ENCODE measurements at regions not wholly inside any gene's neighbourhood (a gene's known extent, or its start where the extent isn't known, plus 50 kb on each side); places are given as distances from the start of the nearest gene placed in this dataset.

DNA sequence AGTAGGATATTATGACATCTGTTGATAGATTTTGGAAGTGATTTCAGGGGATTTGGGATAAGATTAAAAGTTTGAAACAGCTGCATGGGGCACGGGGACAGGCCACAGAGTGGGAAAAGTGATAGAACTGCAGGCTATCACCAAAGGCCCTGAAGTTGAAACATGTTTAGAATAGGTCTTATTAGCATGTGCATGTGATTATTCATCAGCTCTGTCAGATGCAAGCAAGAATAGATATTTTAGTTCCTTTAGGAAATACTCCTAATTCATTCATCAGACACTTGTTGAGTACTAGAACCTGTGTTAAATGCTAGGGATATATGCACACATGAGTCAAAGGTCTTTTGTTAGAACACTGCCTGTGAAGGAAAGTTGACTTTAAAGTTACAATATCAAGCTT lies 261.2 kb upstream of the MAN1A1 start:
- DNase-seq (ENCODE audit: low read depth) = no peak
- TF ChIP-seq, protein P1, sequence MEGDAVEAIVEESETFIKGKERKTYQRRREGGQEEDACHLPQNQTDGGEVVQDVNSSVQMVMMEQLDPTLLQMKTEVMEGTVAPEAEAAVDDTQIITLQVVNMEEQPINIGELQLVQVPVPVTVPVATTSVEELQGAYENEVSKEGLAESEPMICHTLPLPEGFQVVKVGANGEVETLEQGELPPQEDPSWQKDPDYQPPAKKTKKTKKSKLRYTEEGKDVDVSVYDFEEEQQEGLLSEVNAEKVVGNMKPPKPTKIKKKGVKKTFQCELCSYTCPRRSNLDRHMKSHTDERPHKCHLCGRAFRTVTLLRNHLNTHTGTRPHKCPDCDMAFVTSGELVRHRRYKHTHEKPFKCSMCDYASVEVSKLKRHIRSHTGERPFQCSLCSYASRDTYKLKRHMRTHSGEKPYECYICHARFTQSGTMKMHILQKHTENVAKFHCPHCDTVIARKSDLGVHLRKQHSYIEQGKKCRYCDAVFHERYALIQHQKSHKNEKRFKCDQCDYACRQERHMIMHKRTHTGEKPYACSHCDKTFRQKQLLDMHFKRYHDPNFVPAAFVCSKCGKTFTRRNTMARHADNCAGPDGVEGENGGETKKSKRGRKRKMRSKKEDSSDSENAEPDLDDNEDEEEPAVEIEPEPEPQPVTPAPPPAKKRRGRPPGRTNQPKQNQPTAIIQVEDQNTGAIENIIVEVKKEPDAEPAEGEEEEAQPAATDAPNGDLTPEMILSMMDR (IDR thresholded peaks at IDR 0.05; ENCODE audit: insufficient read depth, low read depth, low read length, missing control alignments) = no peak
- no peak overlapping the region for H3K4me3 ChIP-seq (ENCODE audit: low read depth, low read length)

DNA sequence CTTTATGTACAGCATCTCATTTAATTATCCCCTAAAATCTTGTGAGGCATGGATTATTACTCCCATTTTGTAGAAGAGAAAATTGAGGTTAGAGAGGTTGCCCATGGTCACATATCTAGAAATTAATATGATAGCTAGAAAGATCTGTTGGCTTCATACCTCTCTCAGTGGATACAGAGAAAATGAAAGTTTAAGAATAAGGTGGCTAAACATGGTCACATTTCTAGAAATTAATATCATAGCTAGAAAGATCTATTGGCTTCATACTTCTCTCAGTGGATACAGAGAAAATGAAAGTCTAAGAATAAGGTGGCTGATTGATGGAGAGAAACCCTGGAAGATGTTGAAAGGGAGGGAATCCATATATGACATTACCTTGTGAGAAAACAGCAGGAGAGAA lies 260.7 kb upstream of the MAN1A1 start:
- TF ChIP-seq, protein P1 (IDR thresholded peaks at IDR 0.05; ENCODE audit: insufficient read depth, low read depth, low read length, missing control alignments) = no peak
- no peak overlapping the region for H3K4me3 ChIP-seq (ENCODE audit: low read depth, low read length)
- no peak for DNase-seq (ENCODE audit: low read depth)

GRCh38 chr6:119609865-119610264 lies 260.3 kb upstream of the MAN1A1 start:
- TF ChIP-seq, protein P1 (IDR thresholded peaks at IDR 0.05; ENCODE audit: insufficient read depth, low read depth, low read length, missing control alignments) = no peak
- DNase-seq (ENCODE audit: low read depth) = no peak
- H3K4me3 ChIP-seq (ENCODE audit: low read depth, low read length) = no peak overlapping the region

DNA sequence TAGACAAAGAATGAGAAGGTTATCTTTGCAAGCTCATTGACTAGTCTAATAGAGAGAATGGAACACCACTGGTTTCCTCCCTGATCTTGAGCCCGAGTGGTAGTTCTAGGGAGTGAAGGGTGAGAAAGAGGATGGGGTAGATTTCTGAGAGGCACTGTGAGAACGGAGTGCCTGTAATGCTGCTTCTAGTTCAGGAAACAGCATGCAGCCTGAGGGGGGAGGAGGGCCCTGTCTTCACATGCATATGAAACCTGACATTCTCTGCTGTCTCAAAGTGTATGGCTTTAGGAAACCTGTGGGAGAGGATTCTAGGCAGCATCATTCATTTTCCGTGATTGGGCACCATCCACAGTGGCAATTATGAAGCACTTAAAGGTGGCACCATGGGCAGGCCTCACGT lies 259.4 kb upstream of the MAN1A1 start:
- DNase-seq (ENCODE audit: low read depth) = peak; percentile 24
- no peak overlapping the region for H3K4me3 ChIP-seq (ENCODE audit: low read depth, low read length)
- TF ChIP-seq, protein P1 (IDR thresholded peaks at IDR 0.05; ENCODE audit: insufficient read depth, low read depth, low read length, missing control alignments) = no peak

GRCh38 chr6:119604124-119604523 lies 254.6 kb upstream of the MAN1A1 start:
- H3K4me3 ChIP-seq (ENCODE audit: low read depth, low read length) = no peak overlapping the region
- TF ChIP-seq, protein P1 (IDR thresholded peaks at IDR 0.05; ENCODE audit: insufficient read depth, low read depth, low read length, missing control alignments) = no peak
- DNase-seq (ENCODE audit: low read depth) = no peak

DNA sequence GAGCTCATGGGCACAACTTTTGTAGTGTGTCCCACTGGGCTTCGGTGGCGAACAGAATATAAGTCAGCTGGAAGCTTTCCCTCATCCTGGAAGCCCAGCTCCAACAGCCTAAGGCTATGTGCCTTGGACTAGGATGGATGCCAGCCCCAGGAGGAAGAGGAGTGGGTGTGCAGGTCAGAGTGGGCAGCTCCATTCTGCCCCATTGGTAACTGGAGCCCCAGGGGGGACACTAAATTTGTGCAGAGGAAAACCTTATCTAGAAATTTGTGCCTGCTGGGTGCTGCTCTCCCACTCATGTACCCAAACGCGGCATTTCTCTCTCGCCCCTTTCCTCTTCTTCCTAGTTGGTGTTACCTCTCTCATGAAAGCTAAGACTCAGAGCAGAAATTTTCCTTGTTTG lies 253.9 kb upstream of the MAN1A1 start:
- TF ChIP-seq, protein P1 (IDR thresholded peaks at IDR 0.05; ENCODE audit: insufficient read depth, low read depth, low read length, missing control alignments) = no peak
- DNase-seq (ENCODE audit: low read depth) = no peak
- no peak overlapping the region for H3K4me3 ChIP-seq (ENCODE audit: low read depth, low read length)

Data from GM12865 (cell line).